Endothelial cell of umbilical vein (primary cell): ENCODE measurements at regions not wholly inside any gene's neighbourhood (a gene's known extent, or its start where the extent isn't known, plus 50 kb on each side); places are given as distances from the start of the nearest gene placed in this dataset.

Source experiments
- BruUV-seq: library from RNA; stranded (reverse); fragments of 400-500 nt; replicated peaks from 2 replicates; lab custom pipeline; 2021; lab: Mats Ljungman, UMichigan
- CTCF ChIA-PET: fragments of 300-600, 350-600 bp; sonication (Branson Sonifier 250); formaldehyde crosslinking; loops from one replicate; lab custom pipeline; 2021; ENCODE audit warnings: antibody characterized with exemption, inconsistent platforms; lab: Charles Lee
- POLR2A ChIA-PET: fragments of 300-600, 350-600 bp; sonication (Branson Sonifier 250); formaldehyde crosslinking; loops from one replicate; lab custom pipeline; 2021; ENCODE audit warnings: antibody characterized with exemption, inconsistent platforms; lab: Charles Lee
- DNase-seq: peaks from one replicate; pipeline ENCODE4 v3.0.0-alpha.2; 2011; ENCODE audit warnings: low read depth, low spot score
- FAIRE-seq: peaks from 2 replicates; lab custom pipeline; 2011; peaks lifted over from hg19 to GRCh38; lab: Jason Lieb, UNC
- H2AFZ ChIP-seq: 2 replicates; pipeline ENCODE4 v1.6.0; 2012; ENCODE audit warnings: low read depth, low read length, control low read depth, inconsistent platforms
- H3K27ac ChIP-seq: 2 replicates; pipeline ENCODE4 v1.5.1; 2011; ENCODE audit warnings: low read depth, mild to moderate bottlenecking, control low read depth, low read length, moderate library complexity; ENCODE audit not compliant: insufficient read depth
- H3K27me3 ChIP-seq, 2 experiments: 2 replicates each; pipeline versions ENCODE4 v1.6.0 to v1.6.1; 2011; ENCODE audit warnings: low read length in 2 of 2, mixed read lengths in 1 of 2; ENCODE audit not compliant: control insufficient read depth in 2 of 2, insufficient read depth in 2 of 2
- H3K36me3 ChIP-seq, 2 experiments: 2 replicates in 1 of 2; 3 replicates in 1 of 2; pipeline ENCODE4 v1.5.1; 2011; ENCODE audit warnings: low read length in 2 of 2, mild to moderate bottlenecking in 1 of 2, moderate library complexity in 1 of 2; ENCODE audit not compliant: control insufficient read depth in 2 of 2, insufficient read depth in 2 of 2; ENCODE audit errors: extremely low read depth in 1 of 2
- H3K4me1 ChIP-seq: 3 replicates; pipeline ENCODE4 v1.5.1; 2011; ENCODE audit warnings: mild to moderate bottlenecking, low read length; ENCODE audit not compliant: control insufficient read depth, insufficient read depth; ENCODE audit errors: extremely low read depth
- H3K4me2 ChIP-seq: 2 replicates; pipeline ENCODE4 v1.6.1; 2011; ENCODE audit warnings: low read length, control low read depth, mixed read lengths; ENCODE audit not compliant: insufficient read depth
- H3K4me3 ChIP-seq, 3 experiments: fragments of 200-600 bp in 1 of 3; sonication (generic), shearing (Covaris generic) in 1 of 3; replicated peaks in 1 of 3; 2 replicates each; pipeline ENCODE4 v1.5.1; 2011 to 2016; ENCODE audit warnings: control low read depth in 3 of 3, low read length in 3 of 3, mild to moderate bottlenecking in 2 of 3, inconsistent platforms in 1 of 3, low read depth in 1 of 3, moderate library complexity in 1 of 3; ENCODE audit not compliant: insufficient read depth in 1 of 3
- H3K79me2 ChIP-seq: 2 replicates; pipeline ENCODE4 v1.6.0; 2012; ENCODE audit warnings: low read length, inconsistent platforms; ENCODE audit not compliant: control insufficient read depth, insufficient read depth
- H3K9ac ChIP-seq: replicated peaks from 2 replicates; pipeline ENCODE3; 2011; ENCODE audit warnings: low read length, control low read depth; ENCODE audit not compliant: insufficient read depth; ENCODE audit errors: extremely low read depth
- H3K9me1 ChIP-seq: replicated peaks from 3 replicates; pipeline ENCODE4 v1.6.0; 2011; ENCODE audit warnings: mild to moderate bottlenecking, low read length; ENCODE audit not compliant: control insufficient read depth, insufficient read depth; ENCODE audit errors: extremely low read depth
- H3K9me3 ChIP-seq: replicated peaks from 2 replicates; pipeline ENCODE4 v1.5.1; 2012; ENCODE audit warnings: low read length, inconsistent platforms; ENCODE audit not compliant: control insufficient read depth, insufficient read depth
- H4K20me1 ChIP-seq: replicated peaks from 2 replicates; pipeline ENCODE3; 2011; ENCODE audit warnings: mild to moderate bottlenecking, low read length; ENCODE audit not compliant: control insufficient read depth, insufficient read depth; ENCODE audit errors: extremely low read depth
- CTCF ChIP-seq, 2 donors: IDR thresholded peaks; 1 replicate in 1 of 2; 2 replicates in 1 of 2; pipeline ENCODE4 v1.5.1; 2011; ENCODE audit warnings: low read length in 2 of 2, mild to moderate bottlenecking in 2 of 2, moderate library complexity in 2 of 2, control low read depth in 1 of 2, inconsistent platforms in 1 of 2, low read depth in 1 of 2; ENCODE audit not compliant: insufficient read depth in 1 of 2; ENCODE audit errors: extremely low read depth in 1 of 2
- EZH2 ChIP-seq: IDR thresholded peaks from 2 replicates; pipeline ENCODE4 v1.6.1; 2012; ENCODE audit warnings: borderline replicate concordance, low read depth, mild to moderate bottlenecking, moderate library complexity, low read length, inconsistent platforms; ENCODE audit not compliant: severe bottlenecking
- FOS ChIP-seq: IDR thresholded peaks from 2 replicates; pipeline ENCODE4 v1.6.1; 2011; ENCODE audit warnings: mild to moderate bottlenecking, low read length, moderate library complexity, borderline replicate concordance; ENCODE audit not compliant: insufficient read depth
- GATA2 ChIP-seq: IDR thresholded peaks from 2 replicates; pipeline ENCODE4 v1.7.0; 2011; ENCODE audit warnings: low read depth, mild to moderate bottlenecking, moderate library complexity, mixed read lengths, low read length; ENCODE audit not compliant: insufficient read length, insufficient read depth
- JUN ChIP-seq: IDR thresholded peaks from 2 replicates; pipeline ENCODE4 v1.6.1; 2011; ENCODE audit warnings: borderline replicate concordance, low read depth; ENCODE audit not compliant: insufficient read length, insufficient read depth
- MYC ChIP-seq: IDR thresholded peaks from one replicate; pipeline ENCODE4 v1.6.1; 2011; ENCODE audit warnings: mild to moderate bottlenecking, low read depth, low read length
- POLR2A ChIP-seq: IDR thresholded peaks from 2 replicates; pipeline ENCODE4 v1.6.1; 2012; ENCODE audit warnings: low read depth, mild to moderate bottlenecking, control low read depth, low read length
- POLR2AphosphoS5 ChIP-seq: IDR thresholded peaks from 2 replicates; pipeline ENCODE4 v1.6.1; 2012; ENCODE audit warnings: low read depth, mild to moderate bottlenecking, control low read depth, low read length, moderate library complexity; ENCODE audit not compliant: insufficient read depth
- dilution Hi-C: fragments of 300-500 bp; cut with MboI; formaldehyde crosslinking; loops from one replicate; pipeline ENCODE4 v1.15.0; 2019; ENCODE audit warnings: low sequenced_read_pairs; ENCODE audit not compliant: extremely low pct_ligation_motif_present
- intact Hi-C: fragments of 100-400 bp; cut with micrococcal nuclease; formaldehyde crosslinking; loops from one replicate; pipeline ENCODE4 v1.10.0; 2022
- TF ChIP-seq, protein P1 (sequence below): IDR thresholded peaks from 2 replicates; pipeline ENCODE4 v1.6.1; 2011; ENCODE audit not compliant: insufficient read depth, insufficient read length

- Histone ChIP-seq H3K4me1 (no peaks in the 10 kb centered on the region), H3K4me3 (no peak overlapping the region), H3K9ac (no peak overlapping the region), H3K79me2 (no peaks in the 10 kb centered on the region), H3K4me2 (no peak overlapping the region), H3K9me1 (no peaks in the 10 kb centered on the region), H4K20me1 (no peaks in the 10 kb centered on the region), H3K27ac (no peak overlapping the region), H3K27me3 (peaks cover 0 to 3% of the 10 kb centered on the region in 2 experiments), H2AFZ (no peak overlapping the region), H3K36me3 (no peaks in the 10 kb centered on the region), H3K9me3 (no peaks in the 10 kb centered on the region)
- no peak for DNase-seq
- TF ChIP-seq POLR2A (no peak), MYC (no peak), POLR2AphosphoS5 (no peak), EZH2 (no peak), CTCF (IDR thresholded peaks at IDR 0.05; ENCODE audit: extremely low read depth in 1 of 2, insufficient read depth in 1 of 2, low read depth in 1 of 2, low read length in 2 of 2) (no peak), GATA2 (no peak), JUN (no peak), FOS (no peak)
- TF ChIP-seq, protein P1, sequence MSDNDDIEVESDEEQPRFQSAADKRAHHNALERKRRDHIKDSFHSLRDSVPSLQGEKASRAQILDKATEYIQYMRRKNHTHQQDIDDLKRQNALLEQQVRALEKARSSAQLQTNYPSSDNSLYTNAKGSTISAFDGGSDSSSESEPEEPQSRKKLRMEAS: no peak
- intact Hi-C loops: no loop called here
- dilution Hi-C loops: no loop called here
- ChIA-PET CTCF (interaction anchor here (1.0 kb wide), 1 partner anchor 8 kb away, joined by 3 read pairs; no protein-coding TSS in a partner anchor), POLR2A (no interaction called here)
- no peak for FAIRE-seq
- no TSS peak for BruUV-seq
Measured at GRCh38 chr6:11378639-11379038, 146.2 kb upstream of the NEDD9 start.
